ENCODE measurements at regions not wholly inside any gene's neighbourhood (a gene's known extent, or its start where the extent isn't known, plus 50 kb on each side); places are given as distances from the start of the nearest gene placed in this dataset.
"Not testable (repeated sequence)": the region's sequence is repeated elsewhere in the genome, so short reads cannot be mapped to it uniquely, and the experiment has no call there.

- not testable (repeated sequence) for H3K36me3 Mint-ChIP-seq (ENCODE audit: low read depth); H3K4me3 Mint-ChIP-seq (ENCODE audit: unreplicated experiment); H3K4me1 Mint-ChIP-seq (ENCODE audit: low read depth); H3K27me3 Mint-ChIP-seq (ENCODE audit: low read depth); H3K27ac Mint-ChIP-seq (ENCODE audit: unreplicated experiment); DNase-seq (ENCODE audit: low spot score)
- H3K9me3 Mint-ChIP-seq (ENCODE audit: low read depth), result peaks cover 34% of the 10 kb centered on the region
These were observed 124.3 kb downstream of the PTCHD1 start for GRCh38 chrX:23458957-23459356.

- Mint-ChIP-seq H3K9me3 (ENCODE audit: low read depth) (peaks cover 41% of the 10 kb centered on the region), H3K4me1 (ENCODE audit: low read depth) (no peaks in the 10 kb centered on the region), H3K4me3 (ENCODE audit: unreplicated experiment) (no peak overlapping the region), H3K27ac (ENCODE audit: unreplicated experiment) (no peak overlapping the region), H3K36me3 (ENCODE audit: low read depth) (peaks cover 7% of the 10 kb centered on the region), H3K27me3 (ENCODE audit: low read depth) (peaks cover 10% of the 10 kb centered on the region)
- no peak for DNase-seq (ENCODE audit: low spot score)
- TF ChIP-seq CTCF (IDR thresholded peaks at IDR 0.05), result no peak
These were observed 130.6 kb downstream of the PTCHD1 start for GRCh38 chrX:23465105-23465791.

GRCh38 chrX:23465985-23466384, 131.3 kb downstream of the PTCHD1 start:
- DNase-seq (ENCODE audit: low spot score), result no peak
- H3K4me1 Mint-ChIP-seq (ENCODE audit: low read depth), result no peaks in the 10 kb centered on the region
- peaks cover 7% of the 10 kb centered on the region for H3K36me3 Mint-ChIP-seq (ENCODE audit: low read depth)
- H3K27me3 Mint-ChIP-seq (ENCODE audit: low read depth), result peaks cover 15% of the 10 kb centered on the region
- no peak overlapping the region for H3K27ac Mint-ChIP-seq (ENCODE audit: unreplicated experiment)
- TF ChIP-seq CTCF (IDR thresholded peaks at IDR 0.05), result no peak
- H3K4me3 Mint-ChIP-seq (ENCODE audit: unreplicated experiment), result no peak overlapping the region
- peaks cover 37% of the 10 kb centered on the region for H3K9me3 Mint-ChIP-seq (ENCODE audit: low read depth)

GRCh38 chrX:23478056-23478455, 143.4 kb downstream of the PTCHD1 start:
- DNase-seq (ENCODE audit: low spot score), result no peak
- Mint-ChIP-seq H3K36me3 (ENCODE audit: low read depth) (peaks cover 2% of the 10 kb centered on the region), H3K27ac (ENCODE audit: unreplicated experiment) (no peak overlapping the region), H3K27me3 (ENCODE audit: low read depth) (peaks cover 5% of the 10 kb centered on the region), H3K9me3 (ENCODE audit: low read depth) (peaks cover 23% of the 10 kb centered on the region), H3K4me1 (ENCODE audit: low read depth) (peaks cover 16% of the 10 kb centered on the region), H3K4me3 (ENCODE audit: unreplicated experiment) (no peak overlapping the region)
- no peak for TF ChIP-seq CTCF (IDR thresholded peaks at IDR 0.05)

- no peak overlapping the region for H3K4me3 Mint-ChIP-seq (ENCODE audit: unreplicated experiment)
- no peak overlapping the region for H3K27ac Mint-ChIP-seq (ENCODE audit: unreplicated experiment)
- peaks cover 5% of the 10 kb centered on the region for H3K27me3 Mint-ChIP-seq (ENCODE audit: low read depth)
- no peak for TF ChIP-seq CTCF (IDR thresholded peaks at IDR 0.05)
- H3K9me3 Mint-ChIP-seq (ENCODE audit: low read depth), result peaks cover 23% of the 10 kb centered on the region
- H3K4me1 Mint-ChIP-seq (ENCODE audit: low read depth), result peaks cover 20% of the 10 kb centered on the region
- no peak for DNase-seq (ENCODE audit: low spot score)
- peaks cover 2% of the 10 kb centered on the region for H3K36me3 Mint-ChIP-seq (ENCODE audit: low read depth)
These were observed 143.9 kb downstream of the PTCHD1 start for GRCh38 chrX:23478561-23478960.

GRCh38 chrX:23482561-23482960, 147.9 kb downstream of the PTCHD1 start:
- Mint-ChIP-seq H3K4me1 (ENCODE audit: low read depth) (peaks cover 20% of the 10 kb centered on the region), H3K36me3 (ENCODE audit: low read depth) (peaks cover 3% of the 10 kb centered on the region), H3K27ac (ENCODE audit: unreplicated experiment) (peak overlapping the region; percentile 67), H3K4me3 (ENCODE audit: unreplicated experiment) (no peak overlapping the region), H3K9me3 (ENCODE audit: low read depth) (peaks cover 23% of the 10 kb centered on the region), H3K27me3 (ENCODE audit: low read depth) (no peaks in the 10 kb centered on the region)
- DNase-seq (ENCODE audit: low spot score), result no peak
- TF ChIP-seq CTCF (IDR thresholded peaks at IDR 0.05), result no peak

Data from chondrocyte (in vitro differentiated cells).